NT2/D1 (cell line): ENCODE measurements at regions not wholly inside any gene's neighbourhood (a gene's known extent, or its start where the extent isn't known, plus 50 kb on each side); places are given as distances from the start of the nearest gene placed in this dataset.

Experiments
- DNase-seq: peaks from one replicate; pipeline ENCODE4 v3.0.0-alpha.2; 2011; ENCODE audit warnings: low read depth, low spot score
- H3K27me3 ChIP-seq: 2 replicates; pipeline ENCODE4 v1.6.0; 2011; ENCODE audit warnings: mild to moderate bottlenecking; ENCODE audit not compliant: insufficient read length, insufficient read depth
- H3K36me3 ChIP-seq: 2 replicates; pipeline ENCODE4 v1.6.1; 2011; ENCODE audit warnings: mild to moderate bottlenecking, low read length, mixed read lengths; ENCODE audit not compliant: insufficient read depth, insufficient read length
- H3K4me1 ChIP-seq: 2 replicates; pipeline ENCODE4 v1.5.1; 2011; ENCODE audit not compliant: insufficient read depth, insufficient read length
- H3K4me3 ChIP-seq: 2 replicates; pipeline ENCODE4 v1.5.1; 2011; ENCODE audit warnings: low read depth; ENCODE audit not compliant: insufficient read length
- H3K9ac ChIP-seq: 2 replicates; pipeline ENCODE4 v1.6.0; 2011; ENCODE audit warnings: low read depth; ENCODE audit not compliant: insufficient read length
- H3K9me3 ChIP-seq: 2 replicates; pipeline ENCODE4 v1.5.1; 2011; ENCODE audit warnings: mild to moderate bottlenecking, low read length; ENCODE audit not compliant: insufficient read depth
- SUZ12 ChIP-seq: IDR thresholded peaks from 2 replicates; pipeline ENCODE4 v1.6.1; 2011; ENCODE audit not compliant: insufficient read length, insufficient read depth; ENCODE audit errors: extremely low read depth
- YY1 ChIP-seq: IDR thresholded peaks from 2 replicates; pipeline ENCODE4 v1.6.1; 2011; ENCODE audit not compliant: insufficient read length, insufficient read depth
- ZNF274 ChIP-seq: IDR thresholded peaks from 2 replicates; pipeline ENCODE4 v1.6.1; 2011; ENCODE audit warnings: mild to moderate bottlenecking, low read depth, low read length

DNA sequence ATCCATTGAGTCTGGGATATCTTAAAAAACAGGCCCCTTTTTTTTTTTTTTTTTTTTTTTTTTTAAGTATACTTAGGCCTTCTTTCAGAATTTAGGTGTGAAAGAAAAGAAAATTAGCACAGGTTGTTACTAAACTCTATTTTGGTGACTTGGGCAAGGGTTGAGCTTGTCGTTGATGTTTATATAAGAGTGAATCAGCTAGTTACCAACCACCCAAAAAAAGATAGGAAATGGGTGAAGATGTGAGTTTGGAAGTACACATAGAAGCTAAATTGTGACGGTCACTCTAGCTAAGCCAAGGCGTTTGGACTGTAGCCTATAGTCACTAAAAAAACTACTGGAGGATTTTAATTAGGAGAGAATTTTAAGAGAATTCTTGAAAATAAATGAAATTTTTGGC lies 1247.2 kb downstream of the AACS start:
- no peaks in the 10 kb centered on the region for H3K9me3 ChIP-seq
- no peaks in the 10 kb centered on the region for H3K36me3 ChIP-seq
- H3K9ac ChIP-seq = no peak overlapping the region
- H3K4me3 ChIP-seq = no peak overlapping the region
- no peaks in the 10 kb centered on the region for H3K4me1 ChIP-seq
- TF ChIP-seq SUZ12 = no peak
- no peak for TF ChIP-seq ZNF274
- TF ChIP-seq YY1 = no peak
- H3K27me3 ChIP-seq = no peaks in the 10 kb centered on the region
- DNase-seq = no peak

DNA sequence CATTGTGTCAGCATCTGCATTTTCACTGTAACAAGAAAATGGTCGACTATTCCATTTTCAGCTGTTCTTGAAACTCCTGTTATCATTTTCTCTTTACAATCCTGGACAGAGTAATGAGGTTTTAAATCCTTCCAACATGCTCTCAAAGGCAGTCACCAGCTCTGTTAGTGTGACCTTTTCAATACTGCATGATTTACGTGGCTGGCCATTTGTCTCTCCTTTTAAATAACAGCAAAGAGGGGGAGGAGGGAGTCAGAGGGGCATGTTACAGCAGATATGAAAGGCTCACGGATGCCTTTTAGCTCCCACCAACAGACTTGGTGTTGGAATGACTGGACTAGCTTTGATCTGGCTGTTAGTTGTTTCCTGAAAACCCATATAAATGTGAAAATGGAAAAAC lies 1251.2 kb downstream of the AACS start:
- H3K27me3 ChIP-seq = no peaks in the 10 kb centered on the region
- H3K9me3 ChIP-seq = no peaks in the 10 kb centered on the region
- H3K9ac ChIP-seq = no peak overlapping the region
- H3K4me1 ChIP-seq = no peaks in the 10 kb centered on the region
- TF ChIP-seq ZNF274 (no peak), YY1 (no peak), SUZ12 (no peak)
- no peak overlapping the region for H3K4me3 ChIP-seq
- DNase-seq = no peak
- H3K36me3 ChIP-seq = no peaks in the 10 kb centered on the region

DNA sequence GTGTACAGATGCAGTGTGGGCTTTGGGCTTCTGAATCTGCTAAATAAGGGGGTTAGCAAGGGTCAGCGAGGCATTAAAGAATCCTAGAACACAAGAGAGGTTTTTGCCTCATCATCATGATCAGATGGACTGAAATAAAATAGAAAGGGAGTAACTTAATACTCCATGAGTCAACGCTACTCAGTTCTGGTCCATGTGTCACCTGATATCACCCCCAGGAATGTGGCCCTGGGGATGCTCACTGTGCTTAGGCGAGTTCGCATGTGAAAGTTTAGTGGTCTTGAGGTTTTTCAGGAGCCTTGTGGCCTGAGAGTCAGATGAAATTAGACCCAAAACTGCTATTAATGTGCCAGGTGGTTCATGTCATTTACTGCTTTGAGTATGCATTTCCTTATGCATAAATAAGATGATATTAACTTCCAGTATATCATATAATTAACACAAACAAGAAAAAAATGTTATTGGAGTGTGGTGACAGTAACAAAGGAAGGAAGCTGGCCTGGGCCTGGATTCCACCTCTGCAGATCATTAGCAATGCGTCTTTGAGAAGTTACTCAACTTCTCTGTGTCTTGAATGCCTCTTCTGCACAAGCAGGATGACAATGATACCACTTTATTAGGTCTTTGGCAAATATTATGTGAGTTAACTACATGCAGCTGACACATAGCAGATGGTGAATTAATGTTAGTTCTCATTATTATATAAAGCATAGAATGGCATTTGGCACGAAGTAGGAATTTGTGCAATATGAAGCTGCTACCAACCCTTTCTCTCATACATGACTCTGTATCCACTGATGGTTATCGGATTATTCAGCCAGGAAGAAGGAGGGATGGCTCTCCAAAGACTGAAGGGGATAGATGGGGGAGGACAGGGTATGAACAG lies 1272.6 kb downstream of the AACS start:
- H3K4me1 ChIP-seq = no peaks in the 10 kb centered on the region
- no peaks in the 10 kb centered on the region for H3K27me3 ChIP-seq
- no peak overlapping the region for H3K9ac ChIP-seq
- no peak for DNase-seq
- no peaks in the 10 kb centered on the region for H3K9me3 ChIP-seq
- no peaks in the 10 kb centered on the region for H3K36me3 ChIP-seq
- TF ChIP-seq YY1 (no peak), ZNF274 (no peak), SUZ12 (no peak)
- no peak overlapping the region for H3K4me3 ChIP-seq

DNA sequence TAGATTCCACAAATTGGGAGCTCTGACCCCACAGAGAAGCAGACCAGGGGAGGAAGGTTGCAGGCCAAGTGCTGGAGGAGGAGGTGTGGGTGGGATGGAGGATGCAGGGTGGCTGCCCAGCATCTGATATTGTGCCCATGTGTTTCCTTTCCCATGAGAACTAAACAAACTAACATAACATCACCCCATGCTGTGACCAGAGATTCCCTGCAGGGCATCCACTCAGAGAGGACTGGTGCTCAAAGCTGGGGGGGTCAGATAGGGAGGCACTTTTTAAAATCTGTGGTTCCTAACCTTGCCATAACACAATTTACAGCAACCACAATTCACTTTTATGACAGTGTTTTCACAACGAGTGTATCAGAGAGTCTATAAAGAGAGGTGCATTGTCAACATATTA lies 1277.6 kb downstream of the AACS start:
- H3K9me3 ChIP-seq = no peaks in the 10 kb centered on the region
- no peak for DNase-seq
- H3K4me3 ChIP-seq = no peak overlapping the region

DNA sequence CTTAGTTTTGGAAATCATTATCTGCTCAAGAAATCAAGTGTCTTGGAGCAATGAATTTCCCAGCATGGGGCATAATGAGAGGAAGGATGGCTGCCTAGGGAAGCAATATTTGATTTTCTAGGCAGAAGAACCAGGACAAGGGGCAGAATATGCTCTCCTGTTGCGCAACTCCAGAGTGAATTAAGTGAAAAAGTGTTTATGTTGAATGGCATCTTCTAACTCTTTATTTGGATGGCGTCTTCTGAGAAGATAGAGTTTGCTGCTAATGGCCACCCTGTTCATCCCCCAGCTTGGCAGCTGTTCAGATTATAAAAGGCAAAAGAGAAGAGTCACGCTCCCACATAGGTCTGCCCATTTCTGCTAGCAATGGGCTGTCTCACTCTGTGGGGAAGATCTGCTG lies 1278.1 kb downstream of the AACS start:
- H3K4me1 ChIP-seq = no peaks in the 10 kb centered on the region
- no peaks in the 10 kb centered on the region for H3K27me3 ChIP-seq
- no peaks in the 10 kb centered on the region for H3K9me3 ChIP-seq
- TF ChIP-seq YY1 (no peak), ZNF274 (no peak), SUZ12 (no peak)
- H3K9ac ChIP-seq = no peak overlapping the region
- no peaks in the 10 kb centered on the region for H3K36me3 ChIP-seq
- H3K4me3 ChIP-seq = no peak overlapping the region
- DNase-seq = no peak

More for the DNA sequence above, 1277.6 kb downstream of the AACS start:
- no peaks in the 10 kb centered on the region for H3K27me3 ChIP-seq
- H3K36me3 ChIP-seq = no peaks in the 10 kb centered on the region
- TF ChIP-seq YY1 = no peak
- no peak for TF ChIP-seq ZNF274
- no peak for TF ChIP-seq SUZ12
- no peak overlapping the region for H3K9ac ChIP-seq
- no peaks in the 10 kb centered on the region for H3K4me1 ChIP-seq

DNA sequence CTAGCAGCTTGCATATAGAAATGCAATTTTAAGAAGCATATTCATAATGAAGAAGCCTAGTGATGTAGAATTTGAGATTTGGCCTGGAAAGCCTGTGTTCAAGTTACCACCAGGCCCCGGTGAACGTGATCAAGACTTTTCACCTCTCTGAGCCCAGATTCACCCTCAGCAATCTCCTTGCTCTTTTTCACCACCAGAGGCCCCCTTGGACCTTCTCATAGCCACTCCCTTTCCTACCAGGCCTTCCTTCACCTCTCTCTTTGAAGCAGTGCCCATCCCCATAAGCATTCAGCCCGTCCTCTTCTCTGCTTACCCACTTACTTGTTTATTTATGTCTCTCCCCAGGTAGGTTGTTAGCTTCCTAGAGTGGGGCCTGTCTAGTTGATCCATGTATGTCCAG lies 1280.9 kb downstream of the AACS start:
- Histone ChIP-seq H3K4me1 (no peaks in the 10 kb centered on the region), H3K9ac (no peak overlapping the region), H3K9me3 (no peaks in the 10 kb centered on the region), H3K36me3 (no peaks in the 10 kb centered on the region), H3K4me3 (no peak overlapping the region), H3K27me3 (no peaks in the 10 kb centered on the region)
- DNase-seq = no peak
- TF ChIP-seq SUZ12 (no peak), YY1 (no peak), ZNF274 (no peak)

DNA sequence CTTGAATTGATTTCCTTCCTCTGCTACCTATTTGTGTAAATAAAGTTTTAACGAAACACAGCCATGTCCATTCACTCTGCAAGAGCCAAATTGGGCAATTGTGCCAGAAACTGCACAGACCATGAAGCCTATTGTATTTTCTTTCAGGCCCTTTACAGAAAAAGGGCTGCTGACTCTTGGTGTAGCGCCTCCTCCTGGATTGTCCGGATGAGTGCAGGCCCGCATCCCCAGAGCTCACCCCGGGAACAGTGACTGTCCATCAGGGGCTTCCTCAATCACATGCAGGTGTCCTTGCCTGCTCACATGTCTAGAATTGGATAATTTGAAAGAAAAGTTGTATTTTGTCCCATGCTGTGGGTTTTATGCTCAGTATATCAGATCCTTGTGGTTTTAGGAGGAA lies 1282.2 kb downstream of the AACS start:
- no peaks in the 10 kb centered on the region for H3K36me3 ChIP-seq
- no peak overlapping the region for H3K9ac ChIP-seq
- no peaks in the 10 kb centered on the region for H3K27me3 ChIP-seq
- TF ChIP-seq SUZ12 = no peak
- TF ChIP-seq ZNF274 = no peak
- no peak for TF ChIP-seq YY1
- H3K4me3 ChIP-seq = no peak overlapping the region
- no peak for DNase-seq
- no peaks in the 10 kb centered on the region for H3K9me3 ChIP-seq
- H3K4me1 ChIP-seq = no peaks in the 10 kb centered on the region
